ENCODE measurements at regions not wholly inside any gene's neighbourhood (a gene's known extent, or its start where the extent isn't known, plus 50 kb on each side); places are given as distances from the start of the nearest gene placed in this dataset.

DNA sequence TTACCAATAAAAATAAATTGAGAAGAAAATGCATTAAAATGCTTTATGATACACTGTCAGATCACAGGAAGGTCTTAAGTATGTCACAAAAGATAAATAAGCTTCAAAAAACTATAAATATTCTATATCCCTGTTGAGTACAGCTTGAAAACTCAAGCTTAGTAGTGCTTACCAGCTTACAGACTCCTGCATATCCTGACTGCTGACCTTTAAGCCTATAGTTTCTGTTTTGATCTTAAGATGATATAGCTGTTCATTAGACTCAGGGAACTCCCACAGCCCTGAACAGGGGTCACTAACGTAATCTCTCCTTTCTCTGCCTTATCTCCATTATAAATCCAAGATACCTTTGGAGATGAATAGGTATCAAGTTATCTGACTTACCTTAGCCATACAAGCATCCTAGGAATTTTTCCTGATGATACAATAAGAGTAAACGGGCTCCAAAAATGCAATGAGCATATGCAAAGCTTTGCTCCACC, 93.7 kb upstream of the RBBP8 start:
- H3K4me3 ChIP-seq (ENCODE audit: low read length in 3 of 3): no peak overlapping the region
- H3K9ac ChIP-seq (ENCODE audit: low read depth in 1 of 3, low read length in 3 of 3): no peak overlapping the region
- no peak overlapping the region for H3K27ac ChIP-seq (ENCODE audit: low read depth, low read length)
- no peaks in the 10 kb centered on the region for H3K9me3 ChIP-seq (ENCODE audit: control insufficient read depth in 3 of 3, low read length in 3 of 3)
- H3K36me3 ChIP-seq (ENCODE audit: control insufficient read depth in 3 of 3, insufficient read depth in 3 of 3, low read length in 3 of 3): no peaks in the 10 kb centered on the region
- no peaks in the 10 kb centered on the region for H3K27me3 ChIP-seq (ENCODE audit: control insufficient read depth in 3 of 3, insufficient read depth in 3 of 3, low read length in 3 of 3)
- H3K4me1 ChIP-seq (ENCODE audit: control insufficient read depth in 3 of 3, insufficient read depth in 3 of 3, low read length in 3 of 3): no peaks in the 10 kb centered on the region

DNA sequence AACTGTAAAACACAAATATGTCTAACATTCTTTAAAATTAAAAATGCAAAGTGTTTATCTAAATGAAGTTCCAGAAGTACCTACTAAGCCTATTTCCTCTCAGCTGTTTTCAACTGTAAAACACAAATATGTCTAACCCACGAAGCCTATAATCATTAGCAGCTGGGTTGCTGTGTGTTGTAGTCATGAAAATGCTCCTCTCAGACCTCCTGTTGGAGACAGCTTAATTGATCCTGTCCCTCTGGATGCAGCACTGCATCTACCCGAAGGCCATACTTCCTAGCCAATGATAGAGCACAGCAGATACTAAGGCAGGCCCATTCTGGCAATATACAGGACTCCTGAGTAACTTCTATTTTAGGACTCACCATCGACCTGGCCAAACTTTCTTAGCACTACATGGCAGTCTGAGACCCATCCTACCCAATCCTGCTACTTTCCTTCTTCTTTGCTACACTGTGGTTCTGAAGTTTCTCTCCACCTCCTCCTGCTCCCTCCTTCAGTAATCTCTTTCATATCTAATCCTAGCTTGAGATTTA, 92.5 kb upstream of the RBBP8 start:
- no peaks in the 10 kb centered on the region for H3K4me1 ChIP-seq (ENCODE audit: control insufficient read depth in 3 of 3, insufficient read depth in 3 of 3, low read length in 3 of 3)
- H3K9me3 ChIP-seq (ENCODE audit: control insufficient read depth in 3 of 3, low read length in 3 of 3): no peaks in the 10 kb centered on the region
- no peak overlapping the region for H3K27ac ChIP-seq (ENCODE audit: low read depth, low read length)
- no peak overlapping the region for H3K9ac ChIP-seq (ENCODE audit: low read depth in 1 of 3, low read length in 3 of 3)
- no peaks in the 10 kb centered on the region for H3K27me3 ChIP-seq (ENCODE audit: control insufficient read depth in 3 of 3, insufficient read depth in 3 of 3, low read length in 3 of 3)
- H3K36me3 ChIP-seq (ENCODE audit: control insufficient read depth in 3 of 3, insufficient read depth in 3 of 3, low read length in 3 of 3): no peaks in the 10 kb centered on the region
- no peak overlapping the region for H3K4me3 ChIP-seq (ENCODE audit: low read length in 3 of 3)

DNA sequence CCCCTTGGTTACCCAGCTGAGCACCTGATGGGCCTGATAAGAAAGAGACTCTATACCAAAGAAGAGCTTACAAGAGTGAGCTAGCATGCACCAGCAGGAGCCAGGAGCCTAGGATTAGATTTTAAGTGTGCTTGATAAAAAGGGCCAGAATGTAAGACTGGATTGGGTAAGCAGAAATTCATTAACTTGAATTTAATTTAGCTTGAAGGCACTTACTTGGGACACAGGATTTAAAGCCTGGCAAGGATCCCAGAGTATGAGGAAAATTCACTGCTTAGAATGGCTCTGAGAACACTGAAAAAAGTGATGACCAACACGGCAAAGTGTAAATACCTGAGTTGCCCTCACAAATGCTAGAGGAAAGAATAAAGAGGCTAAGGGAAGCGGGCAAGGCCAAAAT, 91.3 kb upstream of the RBBP8 start:
- no peak overlapping the region for H3K9ac ChIP-seq (ENCODE audit: low read depth in 1 of 3, low read length in 3 of 3)
- H3K36me3 ChIP-seq (ENCODE audit: control insufficient read depth in 3 of 3, insufficient read depth in 3 of 3, low read length in 3 of 3): no peaks in the 10 kb centered on the region
- no peaks in the 10 kb centered on the region for H3K4me1 ChIP-seq (ENCODE audit: control insufficient read depth in 3 of 3, insufficient read depth in 3 of 3, low read length in 3 of 3)
- H3K4me3 ChIP-seq (ENCODE audit: low read length in 3 of 3): no peak overlapping the region
- H3K27ac ChIP-seq (ENCODE audit: low read depth, low read length): no peak overlapping the region
- H3K9me3 ChIP-seq (ENCODE audit: control insufficient read depth in 3 of 3, low read length in 3 of 3): no peaks in the 10 kb centered on the region
- H3K27me3 ChIP-seq (ENCODE audit: control insufficient read depth in 3 of 3, insufficient read depth in 3 of 3, low read length in 3 of 3): no peaks in the 10 kb centered on the region

- no peak overlapping the region for H3K27ac ChIP-seq (ENCODE audit: low read depth, low read length)
- no peaks in the 10 kb centered on the region for H3K36me3 ChIP-seq (ENCODE audit: control insufficient read depth in 3 of 3, insufficient read depth in 3 of 3, low read length in 3 of 3)
- H3K4me3 ChIP-seq (ENCODE audit: low read length in 3 of 3): no peak overlapping the region
- no peaks in the 10 kb centered on the region for H3K4me1 ChIP-seq (ENCODE audit: control insufficient read depth in 3 of 3, insufficient read depth in 3 of 3, low read length in 3 of 3)
- H3K27me3 ChIP-seq (ENCODE audit: control insufficient read depth in 3 of 3, insufficient read depth in 3 of 3, low read length in 3 of 3): no peaks in the 10 kb centered on the region
- no peak overlapping the region for H3K9ac ChIP-seq (ENCODE audit: low read depth in 1 of 3, low read length in 3 of 3)
- no peaks in the 10 kb centered on the region for H3K9me3 ChIP-seq (ENCODE audit: control insufficient read depth in 3 of 3, low read length in 3 of 3)
These were observed 88.9 kb upstream of the RBBP8 start for GRCh38 chr18:22844190-22844589.

- Histone ChIP-seq H3K4me1 (ENCODE audit: control insufficient read depth in 3 of 3, insufficient read depth in 3 of 3, low read length in 3 of 3) (no peaks in the 10 kb centered on the region), H3K9ac (ENCODE audit: low read depth in 1 of 3, low read length in 3 of 3) (no peak overlapping the region), H3K36me3 (ENCODE audit: control insufficient read depth in 3 of 3, insufficient read depth in 3 of 3, low read length in 3 of 3) (no peaks in the 10 kb centered on the region), H3K9me3 (ENCODE audit: control insufficient read depth in 3 of 3, low read length in 3 of 3) (no peaks in the 10 kb centered on the region), H3K4me3 (ENCODE audit: low read length in 3 of 3) (no peak overlapping the region), H3K27me3 (ENCODE audit: control insufficient read depth in 3 of 3, insufficient read depth in 3 of 3, low read length in 3 of 3) (no peaks in the 10 kb centered on the region), H3K27ac (ENCODE audit: low read depth, low read length) (no peak overlapping the region)
These were observed 88.5 kb upstream of the RBBP8 start for GRCh38 chr18:22844628-22845027.

DNA sequence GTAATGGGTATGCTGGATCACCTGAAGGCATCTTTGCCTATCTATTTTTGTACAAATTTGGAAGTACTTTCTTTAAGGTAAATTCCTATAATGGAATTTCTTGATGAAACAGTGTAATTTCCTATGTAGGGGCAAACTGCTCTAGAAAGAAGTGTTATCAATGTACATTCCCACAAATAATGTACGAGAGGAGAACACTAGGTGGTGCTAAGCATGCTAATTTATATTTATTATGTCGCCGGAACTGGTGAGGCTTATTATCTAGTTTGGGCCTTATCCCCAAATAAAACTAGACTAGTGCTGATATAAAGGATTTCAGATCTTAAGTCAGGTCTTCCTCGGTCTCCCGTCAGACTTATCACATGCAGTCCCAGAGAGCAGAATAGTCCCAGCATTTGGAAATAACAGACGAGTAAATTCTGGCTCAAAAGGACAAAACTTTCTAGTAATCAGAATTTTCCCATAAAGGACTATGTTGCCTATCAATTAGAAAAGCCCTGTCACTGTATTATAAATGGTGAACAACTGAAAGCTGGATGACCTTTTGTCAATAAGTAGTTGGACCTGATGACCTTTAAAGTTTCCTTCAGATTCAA, 86.9 kb upstream of the RBBP8 start:
- H3K27me3 ChIP-seq (ENCODE audit: control insufficient read depth in 3 of 3, insufficient read depth in 3 of 3, low read length in 3 of 3): no peaks in the 10 kb centered on the region
- H3K4me1 ChIP-seq (ENCODE audit: control insufficient read depth in 3 of 3, insufficient read depth in 3 of 3, low read length in 3 of 3): no peaks in the 10 kb centered on the region
- no peak overlapping the region for H3K4me3 ChIP-seq (ENCODE audit: low read length in 3 of 3)
- H3K36me3 ChIP-seq (ENCODE audit: control insufficient read depth in 3 of 3, insufficient read depth in 3 of 3, low read length in 3 of 3): no peaks in the 10 kb centered on the region
- no peaks in the 10 kb centered on the region for H3K9me3 ChIP-seq (ENCODE audit: control insufficient read depth in 3 of 3, low read length in 3 of 3)
- no peak overlapping the region for H3K27ac ChIP-seq (ENCODE audit: low read depth, low read length)
- H3K9ac ChIP-seq (ENCODE audit: low read depth in 1 of 3, low read length in 3 of 3): no peak overlapping the region

DNA sequence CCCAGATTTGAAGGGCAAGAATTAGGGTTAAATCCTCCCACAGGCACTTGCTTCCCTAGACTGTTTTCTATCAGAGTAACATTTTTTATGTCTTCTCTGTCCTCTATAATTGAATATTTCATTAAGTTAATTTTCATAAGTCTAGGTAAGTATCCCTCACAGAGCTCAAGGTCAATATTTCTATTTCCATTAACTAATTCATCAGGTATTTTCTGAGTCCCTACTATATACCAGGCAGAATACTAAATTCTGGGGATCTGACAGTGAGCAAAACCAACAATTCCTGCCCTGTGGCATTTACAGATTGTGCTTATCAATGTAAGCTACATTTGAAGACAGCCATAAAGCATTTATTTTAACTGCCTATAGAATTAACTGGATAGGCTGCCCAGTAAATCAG, 86.4 kb upstream of the RBBP8 start:
- H3K9me3 ChIP-seq (ENCODE audit: control insufficient read depth in 3 of 3, low read length in 3 of 3): no peaks in the 10 kb centered on the region
- H3K36me3 ChIP-seq (ENCODE audit: control insufficient read depth in 3 of 3, insufficient read depth in 3 of 3, low read length in 3 of 3): no peaks in the 10 kb centered on the region
- no peak overlapping the region for H3K27ac ChIP-seq (ENCODE audit: low read depth, low read length)
- H3K4me3 ChIP-seq (ENCODE audit: low read length in 3 of 3): no peak overlapping the region
- H3K27me3 ChIP-seq (ENCODE audit: control insufficient read depth in 3 of 3, insufficient read depth in 3 of 3, low read length in 3 of 3): no peaks in the 10 kb centered on the region
- H3K9ac ChIP-seq (ENCODE audit: low read depth in 1 of 3, low read length in 3 of 3): no peak overlapping the region
- H3K4me1 ChIP-seq (ENCODE audit: control insufficient read depth in 3 of 3, insufficient read depth in 3 of 3, low read length in 3 of 3): no peaks in the 10 kb centered on the region

DNA sequence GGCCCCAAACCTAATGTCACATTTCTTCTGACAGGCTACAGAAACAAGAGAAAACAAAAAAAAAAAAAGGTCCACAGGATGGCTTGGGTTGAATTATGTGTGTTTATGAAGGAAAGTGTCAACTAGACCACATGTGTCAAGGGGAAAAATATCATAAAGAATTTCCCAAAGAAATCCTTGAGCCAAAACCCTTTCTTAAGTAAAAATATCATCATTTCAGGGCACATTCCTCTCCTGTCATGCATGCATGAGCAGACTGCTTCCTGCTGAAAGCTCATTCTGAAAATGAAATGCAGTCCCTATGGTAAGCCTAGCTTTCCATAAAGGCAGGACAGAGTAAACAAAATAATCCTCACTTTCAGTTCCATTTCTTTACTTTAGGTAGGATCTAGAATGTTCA, 85.7 kb upstream of the RBBP8 start:
- Histone ChIP-seq H3K4me3 (ENCODE audit: low read length in 3 of 3) (no peak overlapping the region), H3K36me3 (ENCODE audit: control insufficient read depth in 3 of 3, insufficient read depth in 3 of 3, low read length in 3 of 3) (no peaks in the 10 kb centered on the region), H3K9ac (ENCODE audit: low read depth in 1 of 3, low read length in 3 of 3) (no peak overlapping the region), H3K4me1 (ENCODE audit: control insufficient read depth in 3 of 3, insufficient read depth in 3 of 3, low read length in 3 of 3) (no peaks in the 10 kb centered on the region), H3K9me3 (ENCODE audit: control insufficient read depth in 3 of 3, low read length in 3 of 3) (no peaks in the 10 kb centered on the region), H3K27ac (ENCODE audit: low read depth, low read length) (no peak overlapping the region), H3K27me3 (ENCODE audit: control insufficient read depth in 3 of 3, insufficient read depth in 3 of 3, low read length in 3 of 3) (no peaks in the 10 kb centered on the region)

DNA sequence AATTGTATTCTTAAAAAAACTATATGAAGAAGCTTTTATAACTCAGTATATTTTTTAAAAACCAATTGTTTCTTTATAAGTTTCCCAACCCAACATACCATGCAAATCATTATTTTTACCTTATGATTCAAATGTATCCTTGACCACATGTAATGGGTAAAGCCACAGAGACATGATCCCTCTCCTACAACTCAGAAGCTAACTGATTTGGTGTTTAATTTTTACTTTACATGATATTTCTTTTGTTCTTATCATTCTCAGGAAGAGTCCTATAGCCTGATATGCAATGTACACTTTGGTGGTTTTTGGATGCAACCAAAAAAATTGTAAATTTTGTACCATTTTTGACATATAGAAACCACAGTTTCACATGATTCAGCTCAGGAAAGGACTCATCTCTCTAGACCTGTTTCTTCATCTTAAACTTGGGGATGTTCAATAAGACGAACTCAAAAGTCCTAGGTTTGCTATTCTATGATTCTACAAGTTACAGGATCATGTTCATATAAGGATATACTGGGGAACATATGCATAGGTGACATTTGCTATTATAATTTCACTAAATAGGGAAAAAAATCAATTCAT, 85.2 kb upstream of the RBBP8 start:
- no peak overlapping the region for H3K9ac ChIP-seq (ENCODE audit: low read depth in 1 of 3, low read length in 3 of 3)
- H3K27ac ChIP-seq (ENCODE audit: low read depth, low read length): no peak overlapping the region
- H3K9me3 ChIP-seq (ENCODE audit: control insufficient read depth in 3 of 3, low read length in 3 of 3): no peaks in the 10 kb centered on the region
- H3K4me3 ChIP-seq (ENCODE audit: low read length in 3 of 3): no peak overlapping the region
- H3K4me1 ChIP-seq (ENCODE audit: control insufficient read depth in 3 of 3, insufficient read depth in 3 of 3, low read length in 3 of 3): no peaks in the 10 kb centered on the region
- H3K27me3 ChIP-seq (ENCODE audit: control insufficient read depth in 3 of 3, insufficient read depth in 3 of 3, low read length in 3 of 3): no peaks in the 10 kb centered on the region
- H3K36me3 ChIP-seq (ENCODE audit: control insufficient read depth in 3 of 3, insufficient read depth in 3 of 3, low read length in 3 of 3): no peaks in the 10 kb centered on the region

GRCh38 chr18:22848615-22849014, 84.5 kb upstream of the RBBP8 start:
- no peak overlapping the region for H3K27ac ChIP-seq (ENCODE audit: low read depth, low read length)
- H3K4me1 ChIP-seq (ENCODE audit: control insufficient read depth in 3 of 3, insufficient read depth in 3 of 3, low read length in 3 of 3): no peaks in the 10 kb centered on the region
- no peaks in the 10 kb centered on the region for H3K36me3 ChIP-seq (ENCODE audit: control insufficient read depth in 3 of 3, insufficient read depth in 3 of 3, low read length in 3 of 3)
- H3K9ac ChIP-seq (ENCODE audit: low read depth in 1 of 3, low read length in 3 of 3): no peak overlapping the region
- H3K9me3 ChIP-seq (ENCODE audit: control insufficient read depth in 3 of 3, low read length in 3 of 3): no peaks in the 10 kb centered on the region
- H3K27me3 ChIP-seq (ENCODE audit: control insufficient read depth in 3 of 3, insufficient read depth in 3 of 3, low read length in 3 of 3): no peaks in the 10 kb centered on the region
- no peak overlapping the region for H3K4me3 ChIP-seq (ENCODE audit: low read length in 3 of 3)
